DMS53 treated with DMSO at 0.1 percent for 48 hours (cell line): ENCODE measurements at regions not wholly inside any gene's neighbourhood (a gene's known extent, or its start where the extent isn't known, plus 50 kb on each side); places are given as distances from the start of the nearest gene placed in this dataset.
"Not testable (repeated sequence)": the region's sequence is repeated elsewhere in the genome, so short reads cannot be mapped to it uniquely, and the experiment has no call there.

ENCODE experiments used
- DNase-seq: peaks from one replicate; lab custom pipeline; 2025; ENCODE audit not compliant: unreplicated experiment; lab: John Stamatoyannopoulos, UW

GRCh38 chr11:127994736-127995135 is 592.6 kb downstream of the ETS1 start:
- no peak for DNase-seq

GRCh38 chr11:127993788-127994187 is 593.6 kb downstream of the ETS1 start:
- no peak for DNase-seq

DNA sequence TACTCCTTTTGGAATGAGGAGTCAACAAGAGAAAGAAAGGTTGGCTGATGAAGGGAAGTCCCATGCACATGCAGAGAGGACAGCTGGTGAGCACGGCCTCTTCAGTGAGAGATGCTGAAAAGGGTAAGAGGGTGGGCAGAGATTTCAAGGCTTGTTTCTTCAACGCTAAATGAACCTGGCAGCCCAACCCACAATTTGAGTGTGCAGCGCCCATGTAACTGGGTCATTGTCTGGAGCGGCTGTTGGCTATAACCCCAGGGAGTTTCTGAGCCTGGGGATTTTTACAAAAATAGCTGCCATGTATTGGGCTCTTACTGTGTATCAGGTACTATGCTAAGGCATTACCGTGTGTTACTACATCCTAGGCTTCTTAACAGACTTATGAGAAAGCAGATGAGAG is 594.1 kb downstream of the ETS1 start:
- no peak for DNase-seq

GRCh38 chr11:127986073-127986472 is 601.3 kb downstream of the ETS1 start:
- DNase-seq: no peak

- no peak for DNase-seq
Observed at GRCh38 chr11:127972816-127973215, 614.5 kb downstream of the ETS1 start.

DNA sequence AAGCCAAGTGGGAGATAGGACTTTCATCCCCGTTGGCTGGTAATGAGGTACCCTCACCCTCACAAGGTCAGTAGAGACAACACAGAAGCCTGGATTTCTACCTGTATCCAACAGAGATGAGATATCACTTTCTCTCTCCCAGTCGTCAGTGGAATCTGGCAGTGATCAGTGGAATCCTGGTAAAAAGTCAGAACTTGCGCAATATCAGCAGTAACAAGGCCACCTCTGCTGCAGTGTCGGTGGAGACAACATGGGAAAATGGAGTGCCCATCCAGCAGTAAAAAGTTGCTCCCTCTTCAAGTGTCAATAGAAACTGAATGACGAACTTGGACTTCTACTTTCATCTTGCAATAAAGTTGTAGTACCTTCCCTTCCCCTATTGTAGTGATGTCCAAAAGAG is 615.9 kb downstream of the ETS1 start:
- DNase-seq: no peak

- no peak for DNase-seq
Observed at GRCh38 chr11:127966821-127967220, 620.5 kb downstream of the ETS1 start.

GRCh38 chr11:127965939-127966668 is 621.3 kb downstream of the ETS1 start:
- no peak for DNase-seq

DNA sequence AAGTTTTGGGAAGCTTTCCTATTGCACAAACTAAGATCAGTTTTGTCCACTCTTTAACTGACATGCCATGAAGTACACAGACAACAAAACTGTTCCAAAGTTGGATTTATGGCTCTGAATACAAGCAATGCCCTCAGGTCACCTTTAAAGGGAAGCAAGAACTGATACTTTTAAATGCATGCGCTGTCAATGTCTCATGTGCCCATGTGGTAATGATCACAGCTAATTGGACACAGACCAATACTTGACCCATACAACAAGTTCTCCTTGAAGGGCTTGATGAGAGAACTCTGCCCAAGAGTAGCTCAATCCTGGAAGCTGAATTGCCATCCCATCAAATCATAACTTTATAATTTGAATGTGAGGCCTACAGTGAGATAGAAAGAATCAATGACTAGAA is 624.9 kb downstream of the ETS1 start:
- no peak for DNase-seq

DNA sequence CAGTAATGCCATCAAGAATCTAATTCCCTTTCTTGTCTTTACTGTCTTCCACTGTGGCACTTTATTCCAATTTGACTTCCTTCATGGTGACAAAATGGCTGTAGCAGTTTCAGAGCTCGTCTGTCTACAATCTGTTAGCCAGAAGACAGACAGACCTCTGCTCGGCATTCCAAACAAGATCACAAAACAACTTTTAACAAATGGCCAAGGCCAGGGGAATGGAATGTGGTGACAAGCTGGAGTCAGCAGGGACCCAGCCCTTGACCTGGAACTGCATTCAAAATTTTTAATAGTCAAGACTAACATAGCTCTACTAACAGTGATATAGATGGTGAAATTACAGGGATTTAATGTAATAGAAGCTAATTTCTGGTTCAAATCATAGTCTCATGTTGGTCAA is 637.2 kb downstream of the ETS1 start:
- no peak for DNase-seq

GRCh38 chr11:127943763-127944162 is 643.6 kb downstream of the ETS1 start:
- DNase-seq: no peak

GRCh38 chr11:127943152-127943551 is 644.2 kb downstream of the ETS1 start:
- DNase-seq: no peak

- not testable (repeated sequence) for DNase-seq
Observed at GRCh38 chr11:127941554-127941953, 645.8 kb downstream of the ETS1 start.

- no peak for DNase-seq
Observed at GRCh38 chr11:127939000-127939399, 648.4 kb downstream of the ETS1 start.

DNA sequence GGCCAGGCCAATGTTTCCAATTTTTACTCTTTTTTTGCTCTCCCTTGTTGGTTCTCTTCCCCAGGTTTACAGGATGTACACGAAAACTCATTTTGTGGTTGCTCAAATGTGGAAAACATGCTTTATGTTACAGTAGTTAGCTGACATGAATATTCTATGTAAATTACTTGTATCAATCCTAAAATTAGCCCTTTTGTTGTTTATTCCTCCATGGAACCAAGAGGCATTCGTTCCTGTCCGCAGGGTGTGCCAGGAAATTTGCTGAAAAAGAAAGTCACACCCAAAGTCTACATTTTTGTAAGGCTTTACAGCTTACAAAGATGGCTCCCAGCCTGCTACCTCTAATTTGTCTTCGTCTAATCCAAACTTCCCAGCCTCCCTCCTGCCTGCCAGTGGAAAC is 652.3 kb downstream of the ETS1 start:
- no peak for DNase-seq

DNA sequence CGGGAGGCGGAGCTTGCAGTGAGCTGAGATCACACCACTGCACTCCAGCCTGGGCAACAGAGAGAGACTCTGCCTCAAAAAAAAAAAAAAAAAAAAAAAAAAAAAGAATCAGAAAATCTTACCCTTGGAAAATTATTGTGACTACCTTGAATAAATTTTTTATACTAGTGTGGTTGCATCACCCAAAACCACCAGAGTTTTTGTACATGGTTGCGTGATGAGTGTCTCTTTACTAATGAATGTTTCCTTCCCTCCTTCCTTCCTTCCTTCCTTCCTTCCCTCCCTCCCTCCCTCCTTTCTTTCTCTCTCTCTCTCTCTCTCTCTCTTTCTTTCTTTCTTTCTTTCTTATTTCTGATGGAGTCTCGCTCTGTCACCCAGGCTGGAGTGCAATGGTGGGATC is 653.4 kb downstream of the ETS1 start:
- DNase-seq: not testable (repeated sequence)

DNA sequence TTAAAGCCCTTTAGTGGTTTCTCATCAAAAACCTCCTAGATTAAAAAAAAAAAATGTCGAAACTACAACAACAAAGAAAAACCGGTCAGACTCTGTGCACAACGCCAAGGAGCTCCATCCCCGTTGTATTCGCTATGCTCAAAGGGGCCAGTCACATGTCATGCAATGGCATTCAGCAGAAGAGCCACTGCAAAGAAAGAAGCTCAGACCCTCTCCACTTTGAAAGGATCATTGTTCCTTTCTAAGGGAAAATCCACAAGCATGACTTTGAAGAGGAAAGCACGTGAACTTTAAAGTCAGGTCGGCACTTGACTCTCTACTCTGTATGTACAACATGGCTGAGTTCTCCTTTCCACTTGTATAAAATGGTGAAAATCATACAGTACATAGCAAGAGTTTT is 655.6 kb downstream of the ETS1 start:
- no peak for DNase-seq

DNA sequence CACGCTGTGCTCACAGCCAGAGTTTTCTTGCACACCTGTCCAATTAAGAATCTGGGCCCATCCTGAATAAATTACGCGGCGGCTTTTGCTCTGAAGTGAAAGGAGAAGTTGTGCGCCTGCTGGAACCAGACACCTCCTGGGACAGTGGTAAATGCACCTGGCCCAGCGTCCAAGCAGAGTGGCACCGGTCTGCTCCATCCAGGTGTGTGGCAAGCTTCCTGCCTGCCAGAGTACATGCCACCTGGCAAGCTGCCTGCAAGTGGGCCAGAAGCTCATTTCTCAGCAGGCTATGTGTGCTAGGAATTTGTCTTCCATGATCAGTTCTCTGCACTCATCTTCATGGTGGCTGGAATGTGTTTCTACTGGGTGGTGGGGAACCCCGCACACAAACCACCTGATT is 660.6 kb downstream of the ETS1 start:
- no peak for DNase-seq

- no peak for DNase-seq
Observed at GRCh38 chr11:127925475-127925874, 661.9 kb downstream of the ETS1 start.

GRCh38 chr11:127919206-127920000 is 668.0 kb downstream of the ETS1 start:
- no peak for DNase-seq

DNA sequence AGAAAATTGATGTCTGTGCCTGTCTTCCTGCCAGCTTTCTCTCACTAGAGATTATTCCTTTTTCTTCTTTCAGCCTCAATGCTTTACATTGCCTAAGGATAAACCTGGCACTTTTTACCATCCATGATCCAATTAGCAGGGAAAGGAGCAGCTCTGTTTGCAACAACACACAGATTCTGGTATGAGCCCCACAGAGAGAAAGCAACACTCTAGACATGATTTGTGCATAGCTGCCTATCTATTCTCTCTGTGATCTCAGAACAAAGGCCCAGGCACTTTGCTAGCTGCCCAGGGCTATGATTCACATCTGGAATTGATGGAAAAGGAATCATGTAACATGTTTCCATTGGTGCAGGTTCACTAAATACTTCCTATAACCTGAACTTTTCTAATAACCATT is 685.0 kb downstream of the ETS1 start:
- no peak for DNase-seq
